HG03457 (cell line): ENCODE measurements at regions not wholly inside any gene's neighbourhood (a gene's known extent, or its start where the extent isn't known, plus 50 kb on each side); places are given as distances from the start of the nearest gene placed in this dataset.
"Not testable (repeated sequence)": the region's sequence is repeated elsewhere in the genome, so short reads cannot be mapped to it uniquely, and the experiment has no call there.

Experiments used
- ATAC-seq: cut with Tn5 transposase; IDR thresholded peaks from one replicate; pipeline ENCODE4 v1.9.1; 2021; ENCODE audit warnings: moderate number of reproducible peaks; ENCODE audit not compliant: unreplicated experiment

DNA sequence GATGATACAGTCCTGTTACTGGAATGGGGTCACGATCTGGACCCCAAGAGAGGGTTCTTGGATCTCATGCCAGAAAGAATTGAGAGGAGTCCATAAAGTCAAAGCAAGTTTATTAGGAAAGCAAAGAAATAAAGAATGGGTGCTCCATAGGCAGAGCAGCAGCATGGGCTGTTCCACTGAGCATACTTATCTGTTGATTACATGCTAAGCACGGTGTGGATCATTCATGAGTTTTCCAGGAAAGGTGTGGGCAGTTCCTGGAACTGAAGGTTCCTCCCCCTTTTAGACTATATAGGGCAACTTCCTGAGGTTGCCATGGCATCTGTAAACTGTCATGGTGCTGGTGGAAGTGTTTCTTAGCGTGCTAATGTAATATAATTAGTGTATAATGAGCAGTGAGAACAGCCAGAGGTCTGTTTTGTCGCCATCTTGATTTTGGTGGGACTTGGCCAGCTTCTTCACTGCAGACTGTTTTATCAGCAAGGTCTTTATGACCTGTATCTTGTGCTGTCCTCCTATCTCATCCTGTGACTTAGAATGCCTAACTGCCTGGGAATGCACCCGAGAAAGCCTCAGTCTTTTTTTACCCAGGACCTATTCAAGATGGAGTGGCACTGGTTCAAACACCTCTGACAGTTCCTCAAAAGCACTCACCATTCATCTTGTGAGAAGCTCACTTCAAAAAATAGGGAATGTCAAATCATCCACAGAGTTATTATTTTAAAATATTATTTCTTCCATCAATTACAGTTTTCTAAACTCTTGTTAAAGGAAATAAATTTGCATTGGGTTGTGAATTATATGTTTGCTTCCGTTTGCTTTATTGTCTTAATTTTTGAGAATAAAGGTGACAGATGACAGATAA is 1358.8 kb upstream of the TMEM132C start:
- no peak for ATAC-seq

DNA sequence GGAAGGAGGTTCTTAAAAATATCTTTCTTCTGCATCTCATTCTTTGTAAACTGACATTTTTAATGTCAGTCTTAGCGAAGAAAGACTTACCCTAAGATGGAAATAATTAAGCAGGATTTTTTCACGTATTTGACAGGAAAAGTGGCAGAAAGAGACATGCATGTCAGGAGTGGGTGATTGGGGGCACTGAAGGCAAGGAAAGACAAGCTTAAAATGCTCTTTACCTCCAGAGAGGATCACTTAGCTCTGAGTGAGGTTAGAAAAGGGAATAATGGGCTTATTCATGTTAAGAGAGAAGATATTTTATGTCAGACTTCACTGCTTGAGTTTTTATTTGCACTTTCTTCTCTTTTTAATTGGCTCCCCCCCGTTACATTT is 1358.2 kb upstream of the TMEM132C start:
- no peak for ATAC-seq

DNA sequence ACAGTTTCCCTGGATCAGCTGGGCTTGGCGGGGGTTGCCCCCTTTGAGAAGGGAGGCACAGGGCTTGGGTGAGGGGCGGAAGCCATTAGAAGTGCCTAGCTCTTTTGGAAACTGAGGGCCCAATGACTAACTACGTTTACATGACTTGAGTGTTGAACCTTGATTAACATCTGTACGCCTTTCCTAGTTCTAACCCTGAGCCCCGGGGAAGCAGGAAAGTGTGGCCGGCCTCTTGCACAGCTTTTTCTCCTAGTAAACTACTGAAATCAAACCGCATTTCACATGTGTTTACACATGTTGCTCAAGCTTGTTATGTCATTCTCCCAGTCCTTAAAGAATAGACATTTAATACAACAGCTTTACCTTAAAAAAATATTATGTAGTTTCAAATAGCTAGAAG is 1356.4 kb upstream of the TMEM132C start:
- no peak for ATAC-seq

DNA sequence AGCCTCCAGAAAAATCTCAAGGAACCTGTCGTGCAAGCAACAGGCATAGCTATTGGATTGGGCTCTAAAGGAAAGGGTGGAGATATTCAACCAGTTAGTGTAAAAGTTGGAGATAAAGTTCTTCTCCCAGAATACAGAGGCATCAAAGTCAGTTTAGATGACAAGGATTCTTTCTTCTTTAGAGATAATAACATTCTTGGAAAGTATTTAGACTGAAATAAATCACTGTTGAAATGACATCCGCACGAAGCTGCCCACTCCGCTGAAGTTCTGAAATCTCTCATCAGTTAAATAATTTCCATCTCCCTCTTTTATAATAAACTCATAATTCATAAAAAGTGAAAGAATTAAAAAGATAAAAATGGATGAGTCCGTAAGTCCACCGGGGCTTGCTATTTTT is 1354.9 kb upstream of the TMEM132C start:
- ATAC-seq, result no peak

DNA sequence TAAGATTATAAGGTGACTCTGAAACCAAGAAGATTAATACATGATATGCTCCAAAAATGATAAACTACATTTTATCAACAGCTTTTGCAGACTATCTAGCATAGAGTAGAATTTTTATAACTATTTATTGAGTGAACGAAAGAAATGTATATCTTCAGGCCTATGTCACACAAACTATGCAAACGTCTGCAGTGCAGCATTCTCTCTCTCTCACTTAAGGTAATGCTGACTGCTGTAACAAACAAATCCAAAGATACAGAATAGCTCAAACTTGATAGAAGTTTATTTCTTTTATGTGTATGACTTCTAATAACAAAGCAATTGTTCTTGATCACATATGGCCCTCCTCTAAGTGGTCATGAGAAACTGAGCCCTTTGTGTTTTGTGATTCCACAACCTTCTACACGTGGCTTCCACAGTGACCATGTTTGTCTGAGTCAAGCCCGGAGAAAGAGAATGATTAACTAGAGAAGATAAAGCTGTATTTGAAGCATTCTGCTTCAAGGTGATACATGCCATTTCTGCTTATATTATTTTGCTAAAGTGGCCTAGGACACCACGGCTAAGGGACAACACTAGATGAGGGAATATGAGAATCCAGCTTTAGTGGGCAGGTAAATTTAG is 1352.7 kb upstream of the TMEM132C start:
- no peak for ATAC-seq

DNA sequence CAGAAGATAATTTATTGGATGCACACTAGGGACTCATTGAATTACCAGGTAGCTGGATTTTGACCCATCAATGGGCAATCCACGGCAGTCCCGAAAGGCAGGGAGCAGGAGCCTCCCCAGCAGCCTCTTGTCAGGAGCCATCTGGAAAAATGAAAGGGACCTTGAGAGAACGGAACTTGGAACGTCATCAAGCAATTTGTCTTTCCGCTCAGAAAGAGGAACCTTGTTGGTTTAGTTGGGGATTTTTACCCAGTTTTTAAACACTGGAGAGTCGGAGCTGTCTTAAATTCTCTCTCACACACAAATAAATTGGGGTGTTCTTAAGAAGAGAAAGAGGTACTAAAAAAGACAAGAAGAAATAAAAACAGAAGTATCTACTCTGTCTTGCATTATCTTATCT is 1351.7 kb upstream of the TMEM132C start:
- ATAC-seq, result no peak

DNA sequence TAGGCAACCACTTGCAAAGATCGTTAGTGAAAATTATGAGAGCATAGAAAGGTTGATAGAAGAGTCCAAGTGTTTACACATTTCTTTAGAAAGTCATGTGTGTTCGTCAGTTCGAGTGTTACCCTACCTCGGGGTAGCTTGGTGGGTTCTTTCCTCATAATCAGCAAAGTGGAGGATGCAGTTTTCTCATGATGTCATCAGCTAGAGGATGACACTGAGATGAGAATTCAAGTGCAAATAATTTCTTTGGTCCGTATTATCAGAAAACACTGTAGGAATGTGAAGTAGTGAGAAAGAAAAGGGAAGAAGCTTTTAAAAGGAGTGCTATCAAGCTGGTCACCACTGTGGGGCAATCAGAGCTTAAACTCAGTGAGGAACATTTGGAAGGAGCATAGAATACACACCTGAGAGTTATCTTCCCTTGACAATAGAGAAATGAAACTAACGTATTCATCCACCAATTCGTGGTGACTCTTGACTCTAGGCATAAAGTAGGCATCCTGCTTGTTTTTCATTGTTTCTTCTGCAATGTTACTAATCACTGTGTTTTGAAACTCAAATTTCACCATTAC is 1340.9 kb upstream of the TMEM132C start:
- no peak for ATAC-seq

DNA sequence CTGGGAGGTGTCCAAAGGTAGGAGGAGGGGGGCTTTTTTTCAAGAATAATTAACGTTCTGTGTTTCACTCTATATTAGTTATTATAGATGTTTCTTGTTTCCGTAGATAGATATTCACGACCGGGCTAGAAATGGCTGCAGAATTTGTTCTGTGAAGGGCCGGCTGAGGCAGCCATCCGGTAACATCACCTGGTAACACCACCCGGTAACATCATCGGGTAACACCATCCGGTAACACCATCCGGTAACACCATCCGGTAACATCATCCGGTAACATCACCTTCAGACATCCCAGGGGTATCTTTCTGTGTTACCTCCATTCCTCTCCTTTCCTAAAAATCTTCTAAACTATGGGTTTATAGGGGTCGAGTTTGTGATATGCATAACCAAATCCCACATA is 1336.7 kb upstream of the TMEM132C start:
- ATAC-seq, result no peak

DNA sequence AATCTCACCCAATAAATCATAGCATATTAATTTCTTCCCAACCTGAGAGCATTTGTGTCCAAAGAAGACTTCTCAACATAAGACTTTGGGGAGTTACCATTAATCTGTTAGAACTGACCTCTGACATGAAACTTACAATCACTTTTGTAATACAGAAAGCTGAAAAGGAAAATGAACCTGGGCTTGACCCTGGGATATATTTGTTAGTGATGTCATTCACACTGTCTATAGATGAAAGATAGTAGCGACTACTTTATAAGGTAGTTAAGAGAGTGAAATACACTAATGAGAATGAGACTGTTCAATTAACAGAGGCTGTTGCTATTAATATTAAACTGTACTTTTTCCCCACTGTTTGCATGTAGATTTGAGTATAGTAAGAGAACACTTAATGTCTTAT is 1334.8 kb upstream of the TMEM132C start:
- no peak for ATAC-seq

DNA sequence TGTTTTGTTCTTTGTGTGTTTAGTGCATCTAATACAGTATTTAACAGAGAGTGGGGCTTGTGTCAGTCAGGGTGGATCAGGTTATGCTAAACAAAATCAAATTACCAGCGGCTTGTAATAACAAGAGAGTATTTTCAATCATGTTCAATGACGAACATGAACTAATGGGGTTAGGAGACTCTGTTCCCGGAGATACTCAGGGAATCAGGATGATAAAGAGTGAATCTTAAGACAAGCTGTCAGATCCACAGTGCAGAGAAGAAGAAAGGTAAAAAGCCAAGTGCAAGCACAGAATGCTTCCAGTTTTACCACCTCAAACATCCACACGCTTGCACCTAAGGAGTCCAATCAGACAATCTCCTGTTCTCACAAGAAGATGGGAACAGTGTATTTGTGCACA is 1331.5 kb upstream of the TMEM132C start:
- ATAC-seq, result no peak

DNA sequence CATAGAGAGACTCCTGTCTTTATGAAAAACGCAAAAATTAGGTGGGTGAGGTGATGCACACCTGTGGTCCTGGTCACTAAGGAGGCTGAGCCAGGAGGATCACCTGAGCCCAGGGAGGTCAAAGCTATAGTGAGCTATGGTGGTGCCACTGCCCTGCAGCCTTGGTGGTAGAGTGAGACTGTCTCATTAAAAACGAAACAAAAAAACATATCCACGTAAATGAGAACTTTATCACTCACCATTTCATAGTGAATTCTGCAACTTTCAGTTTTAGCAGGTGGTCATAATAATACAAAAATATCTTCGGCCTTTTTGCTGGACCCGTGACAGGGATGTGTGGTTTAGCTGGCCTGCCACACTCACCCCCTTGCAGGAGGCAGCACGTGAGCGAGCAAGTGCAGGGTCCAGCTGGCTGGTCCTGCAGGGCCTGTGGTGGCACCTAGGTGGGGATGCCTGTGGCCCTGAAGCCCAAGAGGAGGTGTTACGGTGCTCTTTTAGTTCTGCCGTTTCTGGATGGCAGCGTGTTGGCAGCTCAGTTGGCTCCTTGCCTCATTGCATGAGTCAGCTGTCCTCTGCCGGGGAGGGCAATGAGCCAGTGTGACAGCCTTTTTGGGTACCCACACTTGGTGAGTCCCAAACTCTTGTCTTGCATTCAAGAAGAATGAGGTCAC is 1330.7 kb upstream of the TMEM132C start:
- no peak for ATAC-seq

DNA sequence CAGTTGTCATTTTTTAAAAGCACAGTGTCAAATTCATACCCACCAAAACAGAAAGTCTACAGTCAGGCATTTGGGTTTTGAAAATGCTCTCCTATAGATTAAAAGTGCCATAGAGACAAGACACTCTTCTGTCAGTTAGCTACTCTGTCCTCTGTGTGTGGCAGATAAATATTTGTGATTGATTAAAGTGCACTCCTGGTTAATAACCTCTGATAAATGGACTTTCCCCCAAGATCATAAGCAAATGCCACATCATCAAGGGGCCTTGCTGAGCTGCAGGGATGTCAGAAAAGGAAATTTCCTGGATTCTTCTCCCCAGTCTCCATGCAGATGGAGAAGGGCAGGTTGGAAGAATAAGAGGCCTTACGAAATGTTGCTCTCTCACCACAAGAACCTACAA is 1329.5 kb upstream of the TMEM132C start:
- no peak for ATAC-seq

DNA sequence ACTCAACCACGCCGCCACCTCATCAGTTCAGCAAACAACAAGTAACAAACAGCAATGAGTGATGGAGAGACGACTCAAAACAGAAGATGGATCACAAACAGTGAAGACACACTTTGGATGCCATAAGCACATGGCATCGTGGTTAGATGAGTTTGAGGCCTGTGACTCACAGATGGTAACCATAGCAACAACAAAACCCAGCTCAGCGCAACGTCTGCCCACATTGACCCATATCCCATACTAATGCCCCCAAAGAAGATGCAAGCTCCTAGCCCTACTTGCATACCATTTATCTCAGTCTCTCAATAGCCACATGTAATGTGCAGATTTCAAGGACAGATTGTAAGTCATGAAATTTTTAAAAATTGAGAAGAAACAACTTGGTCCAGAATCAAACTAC is 1322.3 kb upstream of the TMEM132C start:
- no peak for ATAC-seq

DNA sequence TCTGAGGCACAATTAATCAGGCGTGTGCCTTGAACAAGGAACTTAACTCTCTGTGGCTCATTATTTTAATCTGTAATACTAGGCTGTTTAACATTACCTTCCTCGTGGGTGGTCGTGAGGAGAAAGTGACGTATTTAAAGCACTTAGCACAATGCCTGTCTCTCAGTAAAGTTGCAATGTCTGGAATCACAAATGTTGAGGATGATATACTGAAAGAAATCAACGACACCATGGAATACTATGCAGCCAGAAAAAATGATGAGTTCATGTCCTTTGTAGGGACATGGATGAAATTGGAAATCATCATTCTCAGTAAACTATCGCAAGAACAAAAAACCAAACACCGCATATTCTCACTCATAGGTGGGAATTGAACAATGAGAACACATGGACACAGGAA is 1320.0 kb upstream of the TMEM132C start:
- not testable (repeated sequence) for ATAC-seq

DNA sequence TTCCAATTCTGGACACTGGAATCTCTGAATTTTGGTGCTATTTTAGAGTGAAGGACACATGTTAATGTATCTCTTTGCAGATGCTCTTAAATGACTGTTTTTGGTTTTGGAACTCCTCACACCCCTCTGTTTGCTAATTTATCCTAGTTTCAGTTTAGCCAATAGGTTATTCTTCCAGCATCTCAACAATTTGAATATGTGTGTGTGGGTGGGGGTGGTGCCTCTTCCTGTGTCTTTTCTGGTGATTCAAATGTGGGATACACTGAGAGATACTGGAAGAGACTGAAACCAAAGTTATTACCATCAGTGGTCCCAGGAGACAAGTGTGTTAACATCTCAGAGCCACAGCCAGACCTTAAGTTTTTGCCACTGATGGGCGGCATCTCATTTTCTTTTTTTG is 1317.4 kb upstream of the TMEM132C start:
- no peak for ATAC-seq

DNA sequence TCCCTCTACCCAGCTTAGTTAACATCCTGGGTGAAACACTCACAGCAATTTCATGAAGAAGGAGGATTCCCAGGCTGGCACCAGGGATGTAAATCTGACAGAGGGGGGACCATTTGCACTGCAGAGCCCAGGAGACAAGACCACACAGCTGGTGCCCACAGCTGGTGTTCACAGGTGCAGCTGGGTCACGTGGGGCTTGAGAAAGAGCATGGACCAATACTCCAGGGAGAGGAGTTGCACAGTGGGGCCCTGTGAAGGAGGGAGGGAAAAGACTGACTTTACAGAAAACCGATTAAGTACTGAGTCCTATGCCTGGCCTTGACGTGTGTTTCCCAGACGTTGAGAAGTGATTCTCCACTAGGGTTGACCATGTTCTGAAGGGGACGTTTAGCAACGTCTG is 1316.7 kb upstream of the TMEM132C start:
- ATAC-seq, result no peak

DNA sequence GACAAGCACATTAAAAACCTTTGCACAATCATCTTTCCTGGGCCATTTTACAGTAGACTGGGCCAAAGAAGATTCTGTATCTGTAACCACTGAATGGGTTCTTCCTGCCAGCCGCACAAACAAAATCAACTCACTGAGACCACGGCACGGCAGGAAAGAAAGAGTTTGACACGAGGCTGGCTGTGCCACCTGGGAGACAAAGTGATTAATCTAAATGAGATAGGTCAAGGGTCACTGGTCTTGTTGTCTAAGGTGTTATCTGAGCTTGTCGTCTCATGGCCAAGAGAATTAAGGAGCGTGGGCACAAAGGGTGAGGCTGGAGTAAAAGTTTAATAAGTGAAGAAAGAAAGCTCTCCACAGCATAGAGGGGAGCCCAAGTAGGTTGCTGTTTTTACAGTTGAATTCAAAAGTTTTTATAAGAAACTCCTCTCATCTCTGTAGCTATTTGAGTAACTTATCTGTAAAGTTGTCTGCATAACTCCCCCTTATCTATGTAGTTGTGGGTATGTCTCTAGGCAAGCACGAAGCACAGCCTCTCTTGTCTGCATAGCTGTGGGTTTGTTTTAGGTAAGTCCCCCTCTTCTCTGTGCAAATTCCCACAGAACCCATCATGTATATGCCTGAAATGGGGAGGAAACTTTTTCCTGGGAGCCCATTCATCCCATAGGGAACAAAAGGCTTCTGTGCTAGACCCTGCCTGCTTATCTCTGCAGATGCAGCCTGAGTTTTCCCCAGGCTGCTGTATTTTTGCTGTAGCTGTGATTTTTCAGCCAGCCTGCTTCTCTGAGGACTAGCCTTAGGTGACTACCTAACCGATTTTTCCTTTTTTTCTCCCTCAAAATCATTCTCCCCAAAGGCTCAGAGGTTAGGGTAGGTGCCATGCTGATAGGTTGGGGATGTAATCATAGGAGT is 1314.6 kb upstream of the TMEM132C start:
- no peak for ATAC-seq

DNA sequence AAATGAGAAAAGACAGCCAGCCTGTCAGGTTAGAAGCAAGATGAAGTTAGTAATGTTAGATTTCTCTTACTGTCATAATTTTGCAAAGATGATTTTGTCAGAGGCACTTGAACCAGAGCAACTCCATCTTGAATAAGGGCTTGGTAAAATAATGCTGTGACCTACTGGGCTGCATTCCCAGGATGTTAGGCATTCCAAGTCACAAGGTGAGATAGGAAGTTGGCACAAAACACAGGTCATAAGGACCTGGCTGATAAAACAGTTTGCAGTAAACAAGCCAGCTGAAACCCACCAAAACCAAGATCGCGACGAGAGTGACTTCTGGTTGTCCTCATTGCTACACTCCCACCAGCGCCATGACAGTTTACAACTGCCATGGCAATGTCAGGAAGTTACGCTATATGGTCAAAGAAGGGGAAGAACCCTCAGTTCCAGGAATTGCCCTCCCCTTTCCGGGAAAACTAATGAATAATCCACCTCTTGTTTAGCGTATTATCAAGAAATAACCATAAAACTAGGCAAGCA is 1313.5 kb upstream of the TMEM132C start:
- no peak for ATAC-seq

DNA sequence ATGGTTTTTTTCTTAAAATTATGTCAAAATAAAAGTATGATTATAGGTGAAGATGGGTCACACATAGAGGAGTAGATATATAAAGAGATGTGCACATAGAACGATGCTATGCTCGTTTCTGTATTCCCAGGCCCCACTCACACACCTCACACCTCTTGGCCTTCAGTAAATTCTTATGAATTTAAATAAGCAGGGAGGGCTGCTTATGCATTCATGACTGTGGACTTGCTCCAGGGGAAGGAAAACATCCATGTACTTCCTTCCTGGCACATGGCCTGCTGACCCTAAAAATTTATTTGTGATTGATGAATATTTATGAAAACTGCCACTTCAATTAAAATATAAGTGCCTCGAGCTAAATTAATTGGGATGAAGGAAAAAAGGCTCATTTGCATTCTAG is 1306.7 kb upstream of the TMEM132C start:
- ATAC-seq, result no peak

DNA sequence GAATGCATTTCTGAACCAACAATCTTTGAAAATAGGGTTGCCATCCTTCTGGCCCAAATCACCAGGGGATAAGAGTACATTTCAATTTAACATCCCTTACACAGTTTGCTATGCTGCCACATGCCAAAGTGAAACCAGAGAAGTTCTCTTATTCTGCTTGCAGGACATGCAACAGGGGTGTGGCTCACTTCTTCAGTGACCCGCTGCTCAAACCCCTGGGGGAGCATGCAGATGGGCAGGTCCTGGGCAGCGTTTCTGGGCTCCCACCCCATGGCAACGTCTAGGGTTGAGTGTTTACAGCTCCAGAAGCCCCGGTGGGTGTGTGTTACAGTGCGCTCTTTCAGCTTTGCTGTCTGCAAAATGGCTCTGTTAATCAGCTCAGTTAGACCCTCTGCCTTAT is 1306.3 kb upstream of the TMEM132C start:
- ATAC-seq, result no peak

DNA sequence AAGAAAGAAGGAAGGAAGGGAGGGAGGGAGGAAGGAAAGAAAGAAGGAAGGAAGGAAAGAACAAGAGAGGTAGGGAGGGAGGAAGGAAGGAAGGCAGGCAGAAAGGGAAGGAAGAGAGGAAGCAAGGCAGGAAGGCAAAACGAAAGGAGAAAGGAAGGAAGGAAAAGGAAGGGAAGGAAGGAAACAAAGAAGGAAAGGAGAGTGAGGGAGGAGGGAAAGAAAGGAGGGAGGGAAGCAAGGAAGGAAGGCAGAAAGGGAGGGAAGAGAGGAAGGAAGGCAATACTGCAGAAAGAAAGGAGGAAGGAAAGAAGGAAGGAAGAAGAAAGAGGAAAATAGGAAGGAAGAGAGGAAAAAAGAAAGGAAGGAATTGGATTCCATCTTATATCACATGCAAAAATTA is 1303.1 kb upstream of the TMEM132C start:
- no peak for ATAC-seq
